GM12872 (cell line): ENCODE measurements at regions not wholly inside any gene's neighbourhood (a gene's known extent, or its start where the extent isn't known, plus 50 kb on each side); places are given as distances from the start of the nearest gene placed in this dataset.

Experiments used
- TF ChIP-seq, protein P1 (sequence below): IDR thresholded peaks from 3 replicates; pipeline ENCODE4 v1.5.1; 2011; ENCODE audit warnings: low read depth, mild to moderate bottlenecking, low read length, moderate library complexity; ENCODE audit not compliant: insufficient read depth

DNA sequence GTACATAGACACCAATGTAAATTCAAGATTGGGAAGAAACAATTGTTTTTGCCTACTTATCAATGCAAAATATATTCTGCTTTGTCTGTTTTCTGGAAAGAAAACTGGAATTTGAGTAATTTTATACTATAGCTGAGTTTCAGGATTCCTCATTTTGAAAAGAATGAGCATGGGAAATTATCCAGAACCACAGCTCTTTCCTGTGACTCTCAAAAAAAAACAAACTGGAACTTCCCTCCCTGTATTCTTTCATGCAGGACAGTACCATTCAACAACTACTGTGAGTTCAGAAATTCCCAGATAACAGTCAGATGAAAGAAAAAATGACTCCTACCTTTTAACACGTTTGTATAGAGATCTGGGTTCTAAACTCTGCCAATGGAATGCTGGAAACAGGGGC lies 372.4 kb downstream of the TGFB2 start:
- TF ChIP-seq, protein P1, sequence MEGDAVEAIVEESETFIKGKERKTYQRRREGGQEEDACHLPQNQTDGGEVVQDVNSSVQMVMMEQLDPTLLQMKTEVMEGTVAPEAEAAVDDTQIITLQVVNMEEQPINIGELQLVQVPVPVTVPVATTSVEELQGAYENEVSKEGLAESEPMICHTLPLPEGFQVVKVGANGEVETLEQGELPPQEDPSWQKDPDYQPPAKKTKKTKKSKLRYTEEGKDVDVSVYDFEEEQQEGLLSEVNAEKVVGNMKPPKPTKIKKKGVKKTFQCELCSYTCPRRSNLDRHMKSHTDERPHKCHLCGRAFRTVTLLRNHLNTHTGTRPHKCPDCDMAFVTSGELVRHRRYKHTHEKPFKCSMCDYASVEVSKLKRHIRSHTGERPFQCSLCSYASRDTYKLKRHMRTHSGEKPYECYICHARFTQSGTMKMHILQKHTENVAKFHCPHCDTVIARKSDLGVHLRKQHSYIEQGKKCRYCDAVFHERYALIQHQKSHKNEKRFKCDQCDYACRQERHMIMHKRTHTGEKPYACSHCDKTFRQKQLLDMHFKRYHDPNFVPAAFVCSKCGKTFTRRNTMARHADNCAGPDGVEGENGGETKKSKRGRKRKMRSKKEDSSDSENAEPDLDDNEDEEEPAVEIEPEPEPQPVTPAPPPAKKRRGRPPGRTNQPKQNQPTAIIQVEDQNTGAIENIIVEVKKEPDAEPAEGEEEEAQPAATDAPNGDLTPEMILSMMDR: no peak

DNA sequence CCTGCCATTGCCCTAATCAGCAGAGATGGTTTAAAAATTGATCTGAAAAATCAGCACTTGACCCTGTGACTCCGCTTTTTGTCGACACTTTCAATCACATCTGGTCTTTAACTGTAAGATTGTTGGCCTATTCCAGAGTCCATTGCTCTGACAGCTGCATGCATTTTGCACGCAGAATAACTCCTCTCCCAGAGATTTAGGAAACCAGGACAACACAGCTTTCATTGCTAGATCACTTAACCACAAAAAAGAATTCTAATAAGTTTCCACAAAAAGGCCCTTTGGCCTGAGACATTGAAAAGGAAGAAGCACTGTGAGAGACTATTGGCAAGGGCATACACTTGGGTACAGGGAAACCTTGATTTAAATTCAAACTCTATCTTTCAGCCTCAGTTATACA lies 373.1 kb downstream of the TGFB2 start:
- TF ChIP-seq, protein P1: no peak

DNA sequence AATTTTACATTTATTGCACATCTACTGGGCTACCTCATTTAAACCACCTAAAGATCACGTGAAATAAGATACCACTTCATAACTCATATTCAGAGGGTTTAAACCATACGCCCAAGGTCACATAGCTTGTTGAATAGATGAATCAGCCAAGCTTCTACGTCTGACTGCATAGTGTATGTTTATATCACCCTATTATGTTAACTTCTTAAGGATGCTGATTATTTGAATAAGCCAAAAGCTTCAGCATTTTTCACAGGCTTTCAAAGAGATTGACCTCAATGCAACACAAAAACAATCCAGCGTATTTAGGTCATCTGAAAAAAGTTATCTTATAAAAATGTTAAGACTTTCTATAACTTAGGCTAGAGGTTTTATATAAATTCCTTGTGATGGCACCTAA lies 373.8 kb downstream of the TGFB2 start:
- TF ChIP-seq, protein P1: no peak

DNA sequence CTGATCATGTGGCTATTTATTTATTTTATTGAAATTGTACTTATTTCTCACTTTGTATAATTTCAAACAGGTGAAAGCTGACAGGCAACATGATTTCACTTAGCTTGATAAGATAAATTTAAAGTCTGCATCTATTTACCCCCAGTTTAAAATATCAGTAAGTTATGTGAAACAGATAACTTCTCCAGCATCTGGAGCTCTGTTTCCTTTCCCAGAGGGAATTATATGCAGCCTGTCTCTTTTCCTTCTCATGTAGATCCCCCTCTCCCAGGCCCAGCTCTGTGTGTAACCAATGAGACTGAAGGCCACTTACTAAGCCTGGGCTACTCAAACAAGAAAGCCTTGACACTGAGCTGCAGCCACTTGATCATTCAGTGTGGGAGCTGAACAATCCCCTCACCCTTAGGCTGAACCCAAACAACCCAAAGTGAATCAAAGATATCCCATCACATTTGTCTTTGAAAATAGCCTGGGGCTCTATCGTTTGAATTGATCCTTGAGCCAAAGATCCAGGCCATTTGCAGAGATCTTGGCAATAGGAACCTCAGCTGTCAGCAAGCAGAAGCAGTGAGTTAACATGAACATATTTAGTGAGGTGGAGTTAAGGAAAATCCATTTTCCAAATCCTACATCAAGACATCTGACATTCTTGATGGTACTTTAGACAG lies 383.9 kb downstream of the TGFB2 start:
- TF ChIP-seq, protein P1: no peak

DNA sequence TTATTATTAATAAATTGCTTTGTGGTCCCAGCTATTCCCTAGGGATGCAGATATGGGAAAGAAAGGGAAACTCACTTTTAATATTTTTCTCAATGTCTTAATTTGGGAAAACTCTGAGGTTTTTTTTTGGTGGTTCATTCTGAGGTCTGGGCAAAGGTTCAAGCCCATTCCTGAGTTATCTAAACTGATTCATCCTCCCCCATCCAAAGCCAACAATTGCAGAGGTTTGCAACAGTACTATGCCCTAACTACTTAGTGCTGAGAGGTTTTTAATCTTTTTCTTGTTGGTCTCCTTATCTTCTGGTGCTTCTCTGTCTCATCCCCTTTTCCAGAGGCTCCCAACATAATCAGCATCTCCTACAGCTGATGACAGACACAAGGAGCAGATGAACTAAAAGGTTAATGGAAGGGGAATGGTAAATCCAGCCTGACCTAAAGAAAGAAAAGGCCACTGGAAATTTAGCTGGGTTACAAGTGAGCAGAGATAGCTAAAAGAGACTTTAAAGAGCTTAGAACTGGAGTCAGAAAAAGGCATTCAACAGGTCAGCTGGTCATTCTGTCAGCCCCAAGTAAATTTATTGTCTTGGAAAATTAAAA lies 390.4 kb downstream of the TGFB2 start:
- TF ChIP-seq, protein P1: no peak

DNA sequence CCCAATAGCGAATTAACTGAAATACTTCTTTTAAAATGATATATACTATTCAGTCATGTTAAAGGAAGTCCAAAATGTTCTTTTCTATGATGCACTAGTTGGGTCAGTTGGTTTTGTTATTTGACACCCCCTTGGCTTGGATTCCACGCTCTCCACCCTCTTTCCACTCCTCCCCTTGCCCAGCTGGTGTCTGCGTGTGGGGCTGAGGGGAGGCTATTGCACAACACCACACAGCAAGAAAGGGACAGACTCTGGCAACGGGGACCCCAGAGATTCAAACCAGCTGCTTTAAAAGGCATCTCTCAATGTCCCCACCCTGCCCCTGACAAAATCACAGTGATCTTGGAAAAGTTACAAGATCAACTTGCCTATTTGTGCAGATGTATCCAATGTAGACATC lies 394.3 kb downstream of the TGFB2 start:
- TF ChIP-seq, protein P1: no peak

DNA sequence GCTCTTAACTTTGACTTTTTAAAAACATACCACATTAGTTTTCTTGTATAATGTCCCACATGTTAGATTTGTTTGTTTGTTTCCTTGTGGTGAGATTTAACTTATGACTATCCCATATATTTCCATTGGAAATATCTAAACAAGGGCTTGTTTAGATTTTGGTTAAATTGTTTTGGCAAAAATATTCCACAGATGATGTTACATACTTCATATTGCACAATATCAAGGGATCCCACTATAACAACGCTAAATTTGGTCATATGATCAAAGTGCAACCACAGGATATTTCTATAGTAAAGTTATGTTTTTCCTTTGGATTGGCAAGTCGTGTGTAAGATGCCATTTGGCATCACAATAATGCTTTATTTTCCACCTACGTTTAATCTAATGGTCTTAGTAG lies 396.7 kb downstream of the TGFB2 start:
- TF ChIP-seq, protein P1: no peak
